ENCODE measurements at regions not wholly inside any gene's neighbourhood (a gene's known extent, or its start where the extent isn't known, plus 50 kb on each side); places are given as distances from the start of the nearest gene placed in this dataset.

- Histone ChIP-seq H3K4me2 (ENCODE audit: low read depth, low read length) (no peak overlapping the region), H3K4me3 (ENCODE audit: low read length) (no peak overlapping the region), H3K27me3 (replicated peaks; ENCODE audit: insufficient read depth, low read length) (no peaks in the 10 kb centered on the region), H2AFZ (ENCODE audit: low read length) (no peak overlapping the region), H3K79me2 (ENCODE audit: low read length) (no peaks in the 10 kb centered on the region), H3K36me3 (replicated peaks; ENCODE audit: insufficient read depth, low read length) (no peaks in the 10 kb centered on the region), H3K9me2 (replicated peaks; ENCODE audit: insufficient read depth, low read length) (no peaks in the 10 kb centered on the region), H3K9me3 (replicated peaks; ENCODE audit: insufficient read depth, low read length) (no peaks in the 10 kb centered on the region), H3K9ac (ENCODE audit: low read length) (no peak overlapping the region), H3K4me1 (ENCODE audit: low read length) (no peaks in the 10 kb centered on the region), H3K27ac (ENCODE audit: low read length) (no peak overlapping the region), H3F3A (ENCODE audit: insufficient read depth, low read length) (no peaks in the 10 kb centered on the region), H4K20me1 (ENCODE audit: insufficient read depth, low read length) (no peaks in the 10 kb centered on the region)
- TF ChIP-seq EZH2phosphoT487 (IDR thresholded peaks at IDR 0.05; ENCODE audit: low read length) (no peak), CTCF (IDR thresholded peaks at IDR 0.05; ENCODE audit: low read length) (no peak)
- no peak for DNase-seq
Observed at GRCh38 chr2:56714400-56714799, 530.6 kb downstream of the CCDC85A start.

GRCh38 chr2:56715683-56716082 is 531.9 kb downstream of the CCDC85A start:
- H2AFZ ChIP-seq (ENCODE audit: low read length) = no peak overlapping the region
- no peaks in the 10 kb centered on the region for H3K36me3 ChIP-seq (replicated peaks; ENCODE audit: insufficient read depth, low read length)
- no peak overlapping the region for H3K9ac ChIP-seq (ENCODE audit: low read length)
- no peaks in the 10 kb centered on the region for H3F3A ChIP-seq (ENCODE audit: insufficient read depth, low read length)
- no peaks in the 10 kb centered on the region for H3K9me2 ChIP-seq (replicated peaks; ENCODE audit: insufficient read depth, low read length)
- no peak overlapping the region for H3K4me3 ChIP-seq (ENCODE audit: low read length)
- H3K4me1 ChIP-seq (ENCODE audit: low read length) = no peaks in the 10 kb centered on the region
- H3K79me2 ChIP-seq (ENCODE audit: low read length) = no peaks in the 10 kb centered on the region
- DNase-seq = no peak
- H3K27me3 ChIP-seq (replicated peaks; ENCODE audit: insufficient read depth, low read length) = no peaks in the 10 kb centered on the region
- H3K9me3 ChIP-seq (replicated peaks; ENCODE audit: insufficient read depth, low read length) = no peaks in the 10 kb centered on the region
- H4K20me1 ChIP-seq (ENCODE audit: insufficient read depth, low read length) = no peaks in the 10 kb centered on the region
- H3K4me2 ChIP-seq (ENCODE audit: low read depth, low read length) = no peak overlapping the region
- no peak overlapping the region for H3K27ac ChIP-seq (ENCODE audit: low read length)
- TF ChIP-seq EZH2phosphoT487 (IDR thresholded peaks at IDR 0.05; ENCODE audit: low read length) (no peak), CTCF (IDR thresholded peaks at IDR 0.05; ENCODE audit: low read length) (no peak), EZH2 (optimal IDR thresholded peaks at IDR 0.05; ENCODE audit: low read depth, low read length) (no peak)

GRCh38 chr2:56718413-56718812 is 534.6 kb downstream of the CCDC85A start:
- Histone ChIP-seq H4K20me1 (ENCODE audit: insufficient read depth, low read length) (no peaks in the 10 kb centered on the region), H3K27ac (ENCODE audit: low read length) (no peak overlapping the region), H3K9me2 (replicated peaks; ENCODE audit: insufficient read depth, low read length) (no peaks in the 10 kb centered on the region), H3K4me2 (ENCODE audit: low read depth, low read length) (no peak overlapping the region), H3K9me3 (replicated peaks; ENCODE audit: insufficient read depth, low read length) (no peaks in the 10 kb centered on the region), H3K9ac (ENCODE audit: low read length) (no peak overlapping the region), H3K27me3 (replicated peaks; ENCODE audit: insufficient read depth, low read length) (no peaks in the 10 kb centered on the region), H3F3A (ENCODE audit: insufficient read depth, low read length) (no peaks in the 10 kb centered on the region), H3K4me1 (ENCODE audit: low read length) (no peaks in the 10 kb centered on the region), H3K36me3 (replicated peaks; ENCODE audit: insufficient read depth, low read length) (no peaks in the 10 kb centered on the region), H3K4me3 (ENCODE audit: low read length) (no peak overlapping the region), H2AFZ (ENCODE audit: low read length) (no peak overlapping the region), H3K79me2 (ENCODE audit: low read length) (no peaks in the 10 kb centered on the region)
- DNase-seq = no peak
- TF ChIP-seq EZH2phosphoT487 (IDR thresholded peaks at IDR 0.05; ENCODE audit: low read length) = no peak
- no peak for TF ChIP-seq EZH2 (optimal IDR thresholded peaks at IDR 0.05; ENCODE audit: low read depth, low read length)
- TF ChIP-seq CTCF (IDR thresholded peaks at IDR 0.05; ENCODE audit: low read length) = no peak
